GM19351 (cell line): ENCODE measurements at regions not wholly inside any gene's neighbourhood (a gene's known extent, or its start where the extent isn't known, plus 50 kb on each side); places are given as distances from the start of the nearest gene placed in this dataset.
A peak's percentile ranks its signal among the peaks of the same experiment; 100 is the strongest.

Source experiments
- ATAC-seq: cut with Tn5 transposase; IDR thresholded peaks from one replicate; pipeline ENCODE4 v1.9.1; 2021; ENCODE audit warnings: mild to moderate bottlenecking, moderate library complexity; ENCODE audit not compliant: unreplicated experiment

DNA sequence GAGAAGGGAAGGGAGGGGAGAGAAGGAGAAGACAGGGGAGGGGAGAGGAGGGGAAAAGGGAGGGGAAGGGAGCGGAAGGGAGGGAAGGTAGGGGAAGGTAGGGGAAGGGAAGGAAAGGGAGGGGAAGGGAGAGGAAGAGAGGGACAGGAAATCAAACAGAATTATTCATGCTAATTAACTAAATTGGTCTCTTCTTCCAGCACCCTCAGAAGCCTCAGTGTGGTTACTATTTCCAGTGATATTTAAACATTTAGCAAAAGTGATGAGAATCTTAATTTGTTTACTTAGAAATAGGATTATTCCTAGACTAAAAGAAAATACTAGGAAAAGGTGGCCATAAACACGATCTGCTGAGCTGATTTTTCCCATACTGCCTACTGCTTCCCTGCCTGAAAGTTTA lies 193.1 kb upstream of the CPEB2 start:
- no peak for ATAC-seq

DNA sequence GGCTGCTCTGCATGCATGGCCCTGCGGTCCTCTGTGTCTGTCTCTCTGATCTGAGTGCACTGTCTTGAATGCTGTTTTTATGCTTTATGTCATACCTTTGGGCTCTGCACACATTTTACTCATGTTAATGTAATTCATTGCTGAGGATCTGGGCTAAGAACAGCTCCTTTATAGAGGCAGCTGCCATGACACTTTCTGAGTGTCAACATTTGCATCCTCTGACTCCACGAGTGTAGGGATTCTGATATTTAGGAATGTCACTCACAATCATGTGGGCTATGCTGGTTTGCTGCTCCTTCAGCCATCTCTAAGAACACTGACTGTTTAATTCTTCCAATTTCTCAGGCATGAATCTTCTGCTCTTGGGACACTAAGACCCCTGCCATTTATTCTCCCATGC lies 192.2 kb upstream of the CPEB2 start:
- no peak for ATAC-seq

DNA sequence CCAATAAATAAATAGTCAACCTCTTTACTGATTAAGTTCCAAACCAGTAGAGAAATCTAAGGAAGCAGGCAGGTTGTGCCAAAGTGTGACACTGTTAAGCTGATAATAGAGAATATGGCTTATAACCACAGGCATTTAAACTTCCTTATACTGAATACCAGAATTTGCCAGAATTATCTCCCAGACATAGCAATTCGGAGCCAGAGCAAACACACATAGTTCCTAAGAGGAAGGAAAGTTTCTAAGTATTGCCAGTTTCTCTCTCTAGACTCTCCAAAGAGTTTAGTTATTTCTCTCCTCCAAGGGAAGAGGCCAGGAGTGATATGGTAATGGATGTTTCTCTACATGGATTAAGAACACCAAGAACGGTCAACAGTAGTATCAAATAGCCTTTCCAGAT lies 191.7 kb upstream of the CPEB2 start:
- no peak for ATAC-seq

DNA sequence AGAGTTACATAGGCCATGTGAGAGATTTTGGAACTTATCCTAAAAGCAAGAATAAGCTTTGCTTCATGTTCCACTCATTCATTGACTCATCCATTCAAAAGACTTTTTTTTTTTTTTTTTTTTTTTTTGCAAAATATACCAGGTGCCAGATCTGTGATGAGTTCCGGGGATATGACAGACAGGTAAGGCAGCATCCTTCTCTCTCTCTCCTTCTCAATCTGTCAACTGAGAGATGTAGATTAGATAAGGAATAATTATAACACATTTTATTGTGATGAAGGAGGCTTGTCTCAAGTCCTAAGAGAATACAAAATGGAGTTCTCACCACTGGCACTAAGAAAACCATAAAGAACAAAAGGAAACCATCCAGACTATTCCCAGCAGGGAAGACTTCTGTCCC lies 190.2 kb upstream of the CPEB2 start:
- ATAC-seq = no peak

- no peak for ATAC-seq
Measured at GRCh38 chr4:14816623-14817261, 185.5 kb upstream of the CPEB2 start.

DNA sequence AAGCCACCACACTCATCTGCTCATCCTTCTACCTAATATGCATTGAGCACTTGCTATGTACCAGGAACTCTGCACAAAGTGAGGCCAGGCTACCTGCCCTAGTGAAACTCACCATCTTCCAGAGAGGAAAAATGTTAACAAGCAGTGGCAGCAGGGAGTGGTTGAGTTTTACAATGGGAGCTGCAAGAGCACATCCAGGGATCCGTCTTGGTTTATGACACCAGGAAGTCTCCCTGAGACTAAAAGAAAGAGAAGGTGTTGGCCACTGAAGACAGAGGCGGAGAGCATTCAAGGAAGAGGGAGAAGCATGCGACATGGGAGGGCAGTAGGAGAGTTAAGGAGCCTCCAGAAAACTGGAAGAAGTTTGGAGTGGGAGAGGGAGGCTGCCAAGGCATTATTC lies 178.1 kb upstream of the CPEB2 start:
- no peak for ATAC-seq

GRCh38 chr4:14827111-14827510 lies 175.2 kb upstream of the CPEB2 start:
- no peak for ATAC-seq

DNA sequence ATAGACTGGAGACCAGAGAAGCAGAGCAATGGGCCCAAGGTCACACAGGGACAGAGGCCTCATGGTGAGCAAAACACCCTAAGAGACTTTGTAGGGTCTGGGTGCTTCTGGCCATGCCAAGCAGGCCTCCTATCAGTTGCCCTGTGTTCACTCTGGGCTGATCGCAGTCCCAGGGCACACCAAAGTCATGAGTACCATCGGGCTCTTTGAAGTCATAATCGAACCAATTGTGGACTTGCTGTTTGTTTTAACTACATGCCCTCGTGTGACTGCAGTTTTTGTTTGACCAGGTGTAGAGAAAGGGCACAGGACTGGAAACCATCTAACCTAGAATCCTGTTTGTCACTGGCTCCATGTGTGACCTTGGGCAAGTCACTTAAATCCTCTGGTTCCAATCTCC lies 172.5 kb upstream of the CPEB2 start:
- no peak for ATAC-seq

GRCh38 chr4:14831416-14831815 lies 170.9 kb upstream of the CPEB2 start:
- no peak for ATAC-seq

DNA sequence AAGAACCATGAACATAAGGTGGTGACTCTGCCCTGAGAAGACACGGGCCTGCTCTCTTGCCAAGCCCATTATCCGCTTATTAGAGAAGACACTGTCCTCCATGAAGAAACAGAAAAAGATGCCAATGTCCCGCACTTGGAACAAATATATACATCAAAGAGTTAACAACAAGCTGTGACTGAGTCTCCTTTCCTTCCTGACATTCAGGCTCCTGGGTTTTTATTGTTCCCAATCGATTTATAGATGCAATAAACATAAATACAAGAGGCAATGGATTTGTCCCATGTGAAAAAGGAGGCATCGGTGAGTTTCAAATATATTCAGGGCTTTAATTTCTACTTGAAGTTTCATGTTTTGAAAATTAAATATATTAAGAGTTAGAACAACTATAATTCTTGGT lies 169.2 kb upstream of the CPEB2 start:
- no peak for ATAC-seq

DNA sequence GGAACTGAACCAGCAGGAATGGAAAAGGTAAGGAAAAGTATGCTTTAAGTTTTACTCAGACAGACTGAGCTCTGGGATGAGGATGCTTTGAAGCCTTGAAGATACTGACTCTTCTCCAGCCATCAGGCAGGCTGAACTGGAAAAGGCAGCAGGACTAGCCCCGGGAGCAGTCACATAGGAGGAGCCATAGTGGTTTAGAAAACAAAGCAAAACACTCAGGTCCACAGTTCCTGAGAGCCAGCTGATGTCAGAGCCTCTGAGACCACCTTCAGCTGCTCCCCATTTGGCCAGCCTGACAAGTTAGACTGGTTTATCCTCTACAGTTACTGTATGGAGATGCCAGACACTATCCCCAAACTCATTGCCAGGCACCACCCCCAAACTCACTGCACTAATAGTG lies 167.9 kb upstream of the CPEB2 start:
- no peak for ATAC-seq

DNA sequence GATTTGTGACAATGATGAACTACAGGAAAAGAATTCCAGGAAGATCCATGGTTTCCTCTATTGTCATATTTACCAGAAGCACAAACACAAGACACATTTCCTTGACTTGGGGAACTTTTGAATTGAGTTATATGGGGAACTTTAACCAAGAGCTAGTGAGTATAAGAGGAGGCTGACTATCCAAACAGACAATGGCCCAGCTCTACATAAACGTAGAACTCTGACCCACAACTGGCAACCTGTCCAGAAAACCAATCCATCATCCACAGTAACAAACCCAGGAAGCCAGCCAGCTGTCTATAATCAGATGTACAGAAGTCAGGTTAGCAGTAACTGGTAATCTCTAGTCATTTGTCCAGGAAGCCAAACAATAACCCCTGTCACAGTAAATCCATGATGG lies 167.0 kb upstream of the CPEB2 start:
- ATAC-seq = no peak

DNA sequence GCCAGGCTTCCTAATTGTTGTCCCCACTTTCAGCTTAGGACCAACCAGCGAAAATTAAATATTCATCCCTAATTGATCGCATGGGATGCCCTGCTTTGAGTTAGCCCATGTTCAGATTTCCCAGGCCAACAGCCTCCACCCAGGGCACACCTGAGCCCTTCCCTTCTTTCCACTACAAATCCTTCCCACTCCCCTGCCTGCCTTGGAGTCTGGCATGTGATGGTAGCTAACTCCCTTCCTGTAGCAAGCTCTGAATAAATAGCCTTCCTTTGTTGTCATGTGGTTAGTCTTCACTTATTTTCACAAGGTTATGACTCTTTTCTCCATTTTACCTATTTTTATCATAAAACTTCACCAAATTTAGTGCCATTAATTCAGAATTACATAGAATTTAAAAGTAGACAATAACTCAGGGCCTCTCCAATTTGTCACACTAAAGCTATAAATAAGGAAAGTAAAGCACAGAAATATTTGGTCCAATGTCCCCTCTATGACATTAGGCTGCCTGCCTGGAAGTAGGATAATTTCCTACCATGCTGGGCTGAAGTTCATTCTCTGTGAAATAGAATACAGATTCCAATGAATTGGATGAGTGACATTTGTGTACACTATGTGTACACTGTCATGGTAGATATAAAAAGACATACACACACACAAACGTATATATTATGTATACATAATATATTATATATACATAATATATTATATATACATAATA lies 166.4 kb upstream of the CPEB2 start:
- ATAC-seq = no peak

GRCh38 chr4:14837860-14838259 lies 164.4 kb upstream of the CPEB2 start:
- ATAC-seq = no peak

- ATAC-seq = no peak
Measured at GRCh38 chr4:14841801-14842768, 160.2 kb upstream of the CPEB2 start.

GRCh38 chr4:14842964-14843630 lies 159.2 kb upstream of the CPEB2 start:
- no peak for ATAC-seq

DNA sequence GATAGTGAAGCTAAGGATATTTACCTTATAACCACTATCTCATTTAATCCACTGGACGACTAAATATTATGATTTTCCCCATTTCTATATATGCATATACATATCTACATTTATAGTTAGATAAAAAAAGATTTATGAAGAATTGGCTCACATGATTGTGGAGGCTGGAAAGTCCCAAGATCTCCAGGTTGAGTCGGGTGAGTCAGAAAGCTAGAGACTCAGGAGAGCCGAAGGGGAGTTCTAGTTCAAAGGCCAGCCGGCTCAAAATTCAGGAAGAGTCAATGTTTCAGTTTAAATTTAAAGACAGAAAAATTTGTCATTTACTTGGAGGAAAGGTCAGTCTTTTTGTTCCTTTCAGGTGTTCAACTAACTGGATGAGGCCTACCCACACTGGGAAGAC lies 158.2 kb upstream of the CPEB2 start:
- ATAC-seq = no peak

GRCh38 chr4:14848229-14848628 lies 154.1 kb upstream of the CPEB2 start:
- ATAC-seq = peak; percentile 64

DNA sequence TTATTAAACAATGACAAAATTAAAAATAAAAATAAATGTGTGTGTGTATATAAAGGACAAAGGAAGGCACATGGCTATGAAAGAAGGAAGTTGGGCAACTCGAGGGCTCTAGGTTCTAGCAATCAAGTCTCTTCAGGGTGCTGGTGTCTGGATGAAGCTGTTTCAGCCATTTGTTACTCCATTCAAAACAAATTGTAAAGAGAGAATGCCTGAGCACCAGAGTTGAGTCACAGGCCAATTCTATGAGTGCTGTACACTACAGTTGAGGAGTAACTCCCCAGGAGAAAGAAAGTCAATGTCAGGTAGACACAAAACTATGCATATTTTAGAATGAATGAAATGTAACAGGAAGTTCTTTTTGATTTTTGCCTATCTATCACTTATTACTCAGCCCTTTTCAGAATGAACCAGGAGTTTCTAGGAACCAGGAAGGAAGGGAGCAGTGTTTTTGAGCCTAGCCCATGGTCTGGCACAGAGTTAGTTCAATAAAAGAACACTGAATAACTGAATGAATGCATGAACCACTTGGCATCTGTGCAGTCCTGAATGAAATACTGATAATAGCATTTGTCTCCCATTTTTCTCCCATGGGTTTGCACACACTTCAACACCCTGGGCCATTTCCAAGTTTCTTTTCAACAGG lies 151.7 kb upstream of the CPEB2 start:
- ATAC-seq = no peak

- ATAC-seq = no peak
Measured at GRCh38 chr4:14853176-14853943, 148.9 kb upstream of the CPEB2 start.
